Limb (tissue), 2 donors: ENCODE measurements at regions not wholly inside any gene's neighbourhood (a gene's known extent, or its start where the extent isn't known, plus 50 kb on each side); places are given as distances from the start of the nearest gene placed in this dataset.
"Not testable (repeated sequence)": the region's sequence is repeated elsewhere in the genome, so short reads cannot be mapped to it uniquely, and the experiment has no call there.

ENCODE experiments used
- DNase-seq, 2 donors: peaks; one replicate each; pipeline ENCODE4 v3.0.0-alpha.2; 2016; ENCODE audit errors: extremely low spot score in 2 of 2

DNA sequence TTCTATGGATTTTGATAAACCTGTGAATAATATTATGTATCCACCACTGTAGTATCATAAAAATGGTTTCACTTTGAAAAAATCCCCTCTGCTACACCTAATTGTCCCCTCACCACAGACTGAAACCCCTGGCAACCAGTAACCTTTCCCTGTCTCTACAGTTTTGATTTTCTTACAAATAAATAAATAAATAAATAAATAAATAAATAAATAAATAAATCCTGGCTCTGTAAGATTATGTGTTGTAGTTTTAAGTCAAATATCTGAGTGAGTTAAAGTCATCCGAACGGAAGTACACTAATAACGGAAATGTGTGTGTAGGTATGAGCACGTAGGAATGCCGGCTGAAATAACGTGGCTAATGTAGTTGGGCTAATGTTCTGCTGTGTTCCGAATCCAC is 641.5 kb downstream of the GABRG1 start:
- no peak for DNase-seq

- no peak for DNase-seq
Observed at GRCh38 chr4:45477311-45477733, 646.5 kb downstream of the GABRG1 start.

DNA sequence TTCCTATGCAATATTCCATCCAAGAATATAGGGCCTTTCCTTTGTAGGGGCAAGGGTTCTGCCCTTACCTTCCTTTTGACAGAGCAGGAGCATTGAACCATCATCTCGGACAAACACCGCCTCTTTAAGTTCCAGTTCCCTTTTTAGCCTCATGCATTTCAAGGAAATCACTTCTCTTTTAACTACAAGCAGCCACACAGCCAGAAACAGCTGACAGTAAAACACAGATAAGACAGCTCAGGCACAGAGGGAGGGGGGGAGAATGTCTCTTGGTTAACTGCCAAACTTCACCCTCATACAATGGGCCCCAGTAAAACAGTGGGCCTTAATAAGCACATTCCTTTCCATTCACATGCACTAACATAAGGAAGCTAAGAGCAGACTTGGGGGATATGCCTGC is 648.3 kb downstream of the GABRG1 start:
- no peak for DNase-seq

DNA sequence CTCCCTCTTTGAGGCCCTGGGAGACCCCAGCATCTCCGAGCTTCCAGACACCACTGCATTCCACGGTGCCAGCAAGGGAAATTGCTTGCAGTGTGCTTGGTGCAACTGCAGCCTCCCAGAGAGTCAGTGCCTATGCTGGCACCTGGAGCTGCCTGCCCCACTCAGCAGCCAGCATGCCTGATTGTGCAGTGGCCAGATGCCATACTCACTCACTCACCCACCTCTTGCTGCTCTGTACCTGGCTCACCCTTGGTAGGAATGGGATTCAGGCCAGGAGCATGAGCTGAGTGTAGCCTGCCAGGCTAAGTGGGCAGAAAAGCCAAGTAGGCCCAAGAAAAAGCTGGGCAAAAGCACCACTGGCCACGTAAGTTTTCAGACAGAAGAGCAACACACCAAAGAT is 651.4 kb downstream of the GABRG1 start:
- no peak for DNase-seq

GRCh38 chr4:45471335-45471734 is 652.5 kb downstream of the GABRG1 start:
- DNase-seq: no peak

- no peak for DNase-seq
Observed at GRCh38 chr4:45467157-45467556, 656.7 kb downstream of the GABRG1 start.

GRCh38 chr4:45460157-45460556 is 663.7 kb downstream of the GABRG1 start:
- DNase-seq: not testable (repeated sequence)

GRCh38 chr4:45455217-45455616 is 668.6 kb downstream of the GABRG1 start:
- DNase-seq: no peak

DNA sequence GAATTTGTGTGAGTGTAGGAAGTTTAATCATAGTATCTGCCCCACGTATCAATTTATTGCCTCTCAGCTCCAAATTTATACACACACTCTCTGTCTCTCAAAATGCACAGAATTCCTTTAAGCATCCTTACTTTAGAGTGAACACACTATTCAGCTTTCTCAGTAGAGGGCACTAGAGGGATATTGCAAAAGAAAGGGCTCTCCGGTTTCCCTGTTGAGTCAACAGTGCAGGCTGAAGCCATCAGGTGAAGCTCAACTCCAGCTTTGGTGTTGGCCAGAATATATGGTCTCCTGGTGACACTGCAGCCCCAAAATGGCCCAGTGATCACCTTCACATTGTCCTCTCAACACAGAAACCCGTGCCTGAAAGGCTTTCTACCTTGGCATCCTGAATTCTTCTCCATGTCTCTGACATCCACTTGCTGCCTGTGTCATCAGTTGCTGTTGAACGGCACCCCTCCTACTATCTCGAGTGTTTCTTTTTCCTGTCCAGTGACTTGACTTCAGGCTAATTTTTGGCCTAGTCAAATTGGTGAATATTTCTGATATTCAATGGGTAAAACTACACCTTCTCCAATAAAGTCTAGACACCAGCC is 670.5 kb downstream of the GABRG1 start:
- DNase-seq: peak in 1 of 2 donors; percentile 51

DNA sequence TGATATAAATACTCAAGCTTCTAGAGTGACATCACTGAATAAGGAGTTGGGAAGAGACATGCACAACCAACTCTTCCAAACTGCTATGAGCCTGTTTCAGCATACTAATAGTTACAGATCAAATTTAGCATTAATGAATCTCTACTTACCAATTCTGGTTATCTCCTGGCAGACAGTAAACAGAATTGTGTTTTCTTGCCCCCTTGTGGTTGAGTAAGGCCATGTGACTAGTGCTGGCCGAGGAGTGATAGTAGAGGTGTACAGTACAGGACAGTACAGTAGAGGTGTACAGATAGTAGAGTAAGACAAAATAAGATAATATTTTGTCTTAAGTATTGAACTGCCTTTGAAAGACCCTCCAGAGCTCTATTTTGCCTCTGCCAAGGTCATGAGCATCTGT is 681.4 kb downstream of the GABRG1 start:
- no peak for DNase-seq

GRCh38 chr4:45438047-45438446 is 685.8 kb downstream of the GABRG1 start:
- DNase-seq: no peak

GRCh38 chr4:45437381-45437780 is 686.5 kb downstream of the GABRG1 start:
- DNase-seq: no peak

DNA sequence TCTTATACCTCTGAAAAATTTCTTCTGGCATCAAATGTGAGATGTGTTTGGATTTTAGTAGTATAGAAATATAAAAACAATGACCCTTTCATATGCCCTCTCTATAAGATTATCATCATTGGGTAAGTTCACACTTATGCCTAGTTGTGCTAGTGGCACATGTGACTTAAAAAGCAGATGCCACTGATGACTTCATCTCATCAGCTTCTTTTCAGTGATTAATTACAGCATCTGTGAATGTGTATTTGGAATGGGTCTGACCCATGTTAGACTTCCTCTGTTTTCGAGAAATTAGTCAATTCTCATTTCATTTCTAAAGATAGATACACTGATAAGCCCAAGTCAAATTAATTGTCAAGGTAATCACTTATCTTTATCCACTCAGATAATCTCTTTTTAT is 698.7 kb downstream of the GABRG1 start:
- DNase-seq: no peak

DNA sequence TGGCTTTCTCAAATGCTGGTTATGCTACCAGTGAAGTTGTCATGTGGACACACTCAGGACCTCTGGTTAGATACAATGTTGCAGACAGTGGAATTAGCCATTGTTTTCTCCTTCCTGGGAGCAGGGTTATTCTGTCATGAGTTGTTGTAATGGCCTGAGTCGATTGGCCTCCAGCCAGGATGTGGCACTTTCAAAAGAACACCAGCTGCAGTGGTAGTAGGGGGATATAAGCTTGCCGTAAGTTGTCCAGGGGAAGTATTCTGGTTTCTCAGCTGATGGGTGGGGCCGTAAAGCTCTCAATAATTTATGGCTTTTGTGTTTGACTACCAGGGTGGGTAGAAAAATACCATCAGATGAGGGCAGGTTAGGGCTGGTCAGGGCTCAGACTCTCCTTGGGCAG is 697.5 kb upstream of the GNPDA2 start:
- no peak for DNase-seq

GRCh38 chr4:45420091-45420674 is 693.8 kb upstream of the GNPDA2 start:
- peak in 1 of 2 donors; percentile 29 for DNase-seq

DNA sequence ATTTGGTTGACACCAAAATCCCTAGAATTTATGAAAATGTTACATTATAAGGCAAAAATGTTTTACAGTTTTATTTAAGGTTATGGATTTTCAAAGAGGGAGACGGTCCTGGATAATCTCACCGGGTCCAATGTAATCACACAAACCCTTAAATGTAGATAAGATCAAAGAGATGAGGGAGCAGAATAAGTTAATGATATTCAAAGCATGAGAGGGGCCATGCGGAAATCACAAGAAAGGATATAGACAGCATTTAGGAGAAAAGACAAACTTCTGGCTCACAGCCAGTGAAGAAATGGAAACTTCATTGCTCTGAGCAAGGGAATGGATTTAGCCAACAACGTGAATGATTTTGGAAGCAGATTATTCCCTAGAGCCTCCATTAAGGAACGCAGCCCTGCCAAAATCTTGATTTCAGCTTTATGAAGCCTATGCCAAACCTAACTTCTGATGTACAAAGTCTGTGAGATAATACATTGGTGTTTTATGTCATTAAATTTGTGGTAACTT is 684.4 kb upstream of the GNPDA2 start:
- peak in 1 of 2 donors; percentile 28 for DNase-seq

GRCh38 chr4:45409536-45409935 is 683.2 kb upstream of the GNPDA2 start:
- DNase-seq: no peak

GRCh38 chr4:45408996-45409395 is 682.6 kb upstream of the GNPDA2 start:
- DNase-seq: no peak

DNA sequence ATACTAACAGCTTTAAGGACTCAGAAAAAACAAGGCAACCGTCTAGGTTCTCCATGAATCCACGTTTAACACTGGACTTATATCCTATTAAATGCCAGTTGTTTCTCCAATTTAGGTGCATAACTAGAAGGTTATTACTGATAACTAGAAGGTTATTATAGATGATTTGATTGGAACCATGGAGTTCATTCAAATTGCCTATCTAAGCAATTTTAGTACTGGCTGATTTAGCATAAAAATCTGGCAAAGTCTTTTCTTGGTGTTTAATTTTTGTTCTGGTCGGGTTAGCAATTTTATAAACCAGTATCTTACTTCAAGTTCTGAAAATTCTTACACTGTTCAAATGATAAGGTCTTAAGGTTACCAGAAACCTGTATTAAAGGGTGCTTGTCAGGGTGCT is 672.8 kb upstream of the GNPDA2 start:
- no peak for DNase-seq

DNA sequence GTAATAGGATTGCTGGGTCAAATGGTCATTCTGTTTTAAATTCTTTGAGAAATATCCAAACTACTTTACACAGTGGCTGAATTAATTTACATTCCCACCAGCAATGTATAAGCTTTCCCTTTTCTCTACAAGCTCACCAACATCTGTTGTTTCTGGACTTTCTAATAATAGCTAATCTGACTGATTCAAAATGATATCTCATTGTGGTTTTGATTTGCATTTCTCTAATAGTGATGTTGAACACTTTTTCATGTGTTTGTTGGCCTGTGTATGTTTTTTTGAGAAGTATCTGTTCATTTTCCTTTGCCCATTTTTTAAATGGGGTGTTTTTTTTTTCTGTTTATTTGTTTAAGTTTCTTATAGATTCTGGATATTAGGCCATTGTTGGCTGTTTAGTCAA is 659.0 kb upstream of the GNPDA2 start:
- no peak for DNase-seq

DNA sequence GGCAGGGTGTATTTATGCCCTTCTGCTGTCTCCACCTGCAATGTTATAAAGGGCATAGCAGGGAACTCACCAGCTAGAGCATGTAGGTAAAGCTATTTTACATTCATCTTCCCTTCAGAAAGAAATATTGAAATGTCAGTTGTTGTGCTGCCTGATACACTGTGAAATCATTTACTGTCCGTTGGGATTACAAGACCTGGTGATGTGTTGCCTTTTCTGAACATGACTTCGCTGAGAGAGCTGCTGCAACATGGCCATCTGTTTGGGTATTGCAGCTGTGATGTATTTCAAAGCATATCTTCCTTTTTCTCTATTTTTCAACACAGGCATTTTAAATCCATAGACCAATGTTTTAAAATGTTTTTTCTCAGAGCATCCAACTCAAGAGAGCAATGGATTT is 644.1 kb upstream of the GNPDA2 start:
- no peak for DNase-seq

- no peak for DNase-seq
Observed at GRCh38 chr4:45368832-45369231, 642.5 kb upstream of the GNPDA2 start.

DNA sequence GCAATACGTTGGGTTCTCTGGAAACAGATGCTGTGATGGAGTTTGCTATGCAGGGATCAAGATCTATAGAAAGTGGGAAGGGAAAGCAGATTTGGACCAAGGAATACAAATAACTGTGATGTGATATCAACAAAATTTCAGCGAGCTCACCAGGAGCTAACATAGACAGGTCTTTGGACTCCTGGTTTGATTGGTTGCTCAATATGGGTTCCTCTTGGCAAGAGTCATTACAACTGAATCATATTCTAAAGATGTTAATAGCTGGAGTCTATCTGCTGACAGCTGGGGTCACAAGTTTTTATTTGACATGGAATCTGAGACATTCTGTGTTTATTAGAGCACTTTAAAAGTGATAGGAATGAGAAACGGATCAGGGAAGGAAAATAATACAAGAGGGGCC is 637.6 kb upstream of the GNPDA2 start:
- DNase-seq: no peak
